Posterior vena cava (tissue), 2 donors: ENCODE measurements at regions not wholly inside any gene's neighbourhood (a gene's known extent, or its start where the extent isn't known, plus 50 kb on each side); places are given as distances from the start of the nearest gene placed in this dataset.
"Not testable (repeated sequence)": the region's sequence is repeated elsewhere in the genome, so short reads cannot be mapped to it uniquely, and the experiment has no call there.

ENCODE experiments used
- DNase-seq: peaks from one replicate; pipeline ENCODE4 v3.0.0-alpha.2; 2020; ENCODE audit warnings: low spot score
- intact Hi-C, 2 donors: fragments of 100-400 bp; cut with DNase I; formaldehyde crosslinking; loops; one replicate each; pipeline versions ENCODE4 v1.14.1 to v1.14.2; 2022 to 2023
- donor health status: DM: yes; HTN: yes; CAD: no.
- donor health status: DM: yes; HTN: yes; CAD: no.

GRCh38 chr19:31517224-31518180, 168.3 kb upstream of the TSHZ3 start:
- intact Hi-C loops, result no loop called here

GRCh38 chr19:31518216-31519020, 169.2 kb upstream of the TSHZ3 start:
- intact Hi-C loops, result no loop called here
- no peak for DNase-seq

More at GRCh38 chr19:31517224-31518180, 168.3 kb upstream of the TSHZ3 start:
- no peak for DNase-seq

GRCh38 chr19:31519256-31519655, 170.0 kb upstream of the TSHZ3 start:
- intact Hi-C loops, result no loop called here
- DNase-seq, result no peak

- intact Hi-C loops, result no loop called here
- no peak for DNase-seq
These were observed 170.7 kb upstream of the TSHZ3 start for GRCh38 chr19:31519908-31520307.

GRCh38 chr19:31520633-31521032, 171.4 kb upstream of the TSHZ3 start:
- intact Hi-C loops, result no loop called here
- no peak for DNase-seq

- intact Hi-C loops, result no loop called here
- no peak for DNase-seq
These were observed 176.4 kb upstream of the TSHZ3 start for GRCh38 chr19:31525610-31526147.

GRCh38 chr19:31527443-31527842, 178.2 kb upstream of the TSHZ3 start:
- no peak for DNase-seq
- intact Hi-C loops, result no loop called here

GRCh38 chr19:31528261-31528660, 179.0 kb upstream of the TSHZ3 start:
- DNase-seq, result no peak
- intact Hi-C loops, result no loop called here

GRCh38 chr19:31529121-31529520, 179.9 kb upstream of the TSHZ3 start:
- DNase-seq, result no peak
- intact Hi-C loops, result no loop called here

- DNase-seq, result no peak
- intact Hi-C loops, result no loop called here
These were observed 181.5 kb upstream of the TSHZ3 start for GRCh38 chr19:31530781-31531180.

GRCh38 chr19:31531326-31531725, 182.1 kb upstream of the TSHZ3 start:
- intact Hi-C loops, result no loop called here
- DNase-seq, result no peak

GRCh38 chr19:31532034-31532433, 182.8 kb upstream of the TSHZ3 start:
- no peak for DNase-seq
- intact Hi-C loops, result no loop called here

GRCh38 chr19:31533114-31533513, 183.9 kb upstream of the TSHZ3 start:
- DNase-seq, result no peak

GRCh38 chr19:31534231-31534630, 185.0 kb upstream of the TSHZ3 start:
- DNase-seq, result no peak

More at GRCh38 chr19:31533114-31533513, 183.9 kb upstream of the TSHZ3 start:
- intact Hi-C loops, result no loop called here

GRCh38 chr19:31534786-31535657, 185.8 kb upstream of the TSHZ3 start:
- intact Hi-C loops, result no loop called here
- DNase-seq, result no peak

More at GRCh38 chr19:31534231-31534630, 185.0 kb upstream of the TSHZ3 start:
- intact Hi-C loops, result no loop called here

- intact Hi-C loops, result no loop called here
- no peak for DNase-seq
These were observed 186.6 kb upstream of the TSHZ3 start for GRCh38 chr19:31535691-31536460.

- intact Hi-C loops, result no loop called here
- no peak for DNase-seq
These were observed 187.9 kb upstream of the TSHZ3 start for GRCh38 chr19:31537136-31537535.

GRCh38 chr19:31537902-31538301, 188.7 kb upstream of the TSHZ3 start:
- intact Hi-C loops, result not testable (repeated sequence)

More at GRCh38 chr19:31537902-31538301, 188.7 kb upstream of the TSHZ3 start:
- DNase-seq, result not testable (repeated sequence)
